ENCODE measurements at regions not wholly inside any gene's neighbourhood (a gene's known extent, or its start where the extent isn't known, plus 50 kb on each side); places are given as distances from the start of the nearest gene placed in this dataset.

DNA sequence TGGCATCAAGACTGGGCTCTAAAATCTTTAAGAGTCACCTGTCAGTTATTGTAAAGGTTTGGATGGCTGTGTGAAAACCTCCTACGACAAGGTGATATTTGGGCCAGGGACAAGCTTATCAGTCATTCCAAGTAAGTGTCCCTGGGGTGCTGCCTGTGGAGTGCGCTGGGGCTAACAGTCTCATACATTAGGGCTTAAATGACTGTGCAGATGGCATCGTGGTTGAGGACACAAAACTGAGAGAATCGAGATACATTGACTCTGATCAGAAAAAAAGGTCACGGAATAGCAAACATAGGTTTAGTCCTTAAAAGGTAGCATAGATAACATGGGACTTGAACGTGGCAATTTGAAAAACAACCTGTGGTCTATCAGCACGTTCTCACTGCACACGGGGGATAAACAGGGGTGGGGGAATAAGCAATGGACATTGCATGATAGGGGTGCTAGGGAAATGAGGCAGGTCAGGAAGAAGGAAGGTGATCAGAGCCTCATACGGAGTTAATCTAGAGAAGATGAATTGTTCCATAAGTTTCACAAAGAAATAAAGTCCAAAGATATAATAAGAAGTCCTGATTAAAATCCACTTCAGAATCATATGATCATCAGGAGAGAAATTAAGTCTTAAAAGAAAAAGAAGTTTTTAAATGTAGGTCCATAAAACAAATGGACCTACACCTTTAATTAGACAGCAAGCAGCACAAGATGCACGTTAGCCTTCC lies 100.3 kb downstream of the DAD1 start:
- no peak for DNase-seq
- Histone ChIP-seq H3K36me3 (replicated peaks in 1 of 2) (no peaks in the 10 kb centered on the region), H3K4me1 (replicated peaks in 1 of 2) (peaks cover 0 to 11% of the 10 kb centered on the region in 2 donors), H3K9me3 (replicated peaks in 1 of 3) (no peaks in the 10 kb centered on the region), H3K27ac (no peak overlapping the region), H3K27me3 (no peaks in the 10 kb centered on the region), H3K4me3 (no peak overlapping the region)
- intact Hi-C loops (cut with DNase I), result no loop called here
- TF ChIP-seq POLR2A (IDR thresholded peaks at IDR 0.05), result no peak
- TF ChIP-seq, protein P1, sequence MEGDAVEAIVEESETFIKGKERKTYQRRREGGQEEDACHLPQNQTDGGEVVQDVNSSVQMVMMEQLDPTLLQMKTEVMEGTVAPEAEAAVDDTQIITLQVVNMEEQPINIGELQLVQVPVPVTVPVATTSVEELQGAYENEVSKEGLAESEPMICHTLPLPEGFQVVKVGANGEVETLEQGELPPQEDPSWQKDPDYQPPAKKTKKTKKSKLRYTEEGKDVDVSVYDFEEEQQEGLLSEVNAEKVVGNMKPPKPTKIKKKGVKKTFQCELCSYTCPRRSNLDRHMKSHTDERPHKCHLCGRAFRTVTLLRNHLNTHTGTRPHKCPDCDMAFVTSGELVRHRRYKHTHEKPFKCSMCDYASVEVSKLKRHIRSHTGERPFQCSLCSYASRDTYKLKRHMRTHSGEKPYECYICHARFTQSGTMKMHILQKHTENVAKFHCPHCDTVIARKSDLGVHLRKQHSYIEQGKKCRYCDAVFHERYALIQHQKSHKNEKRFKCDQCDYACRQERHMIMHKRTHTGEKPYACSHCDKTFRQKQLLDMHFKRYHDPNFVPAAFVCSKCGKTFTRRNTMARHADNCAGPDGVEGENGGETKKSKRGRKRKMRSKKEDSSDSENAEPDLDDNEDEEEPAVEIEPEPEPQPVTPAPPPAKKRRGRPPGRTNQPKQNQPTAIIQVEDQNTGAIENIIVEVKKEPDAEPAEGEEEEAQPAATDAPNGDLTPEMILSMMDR (IDR thresholded peaks at IDR 0.05), result no peak
- whole genome bisulfite sequencing, 4 donors, result 73 to 81% (median 78%) methylated on average over 10 of the region's 10 CpGs

DNA sequence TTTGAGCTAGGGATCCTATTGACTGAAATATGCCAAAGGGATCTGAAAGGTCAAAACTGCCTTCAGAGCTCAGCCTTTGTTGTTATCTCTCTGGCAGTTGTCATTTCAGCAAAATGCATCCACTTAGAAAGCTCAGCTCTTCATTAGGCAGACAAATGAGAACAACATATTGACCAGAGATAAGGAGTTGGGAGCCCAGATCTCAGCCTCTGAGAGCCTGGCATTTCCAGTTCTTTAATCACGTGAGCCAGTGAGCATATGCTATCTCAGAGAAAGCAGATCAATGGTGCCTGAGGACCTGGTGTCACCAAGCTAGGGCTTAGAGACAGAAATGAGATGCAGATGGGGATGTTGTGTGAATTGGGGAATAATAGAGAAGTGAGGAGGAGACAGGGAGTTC lies 101.1 kb downstream of the DAD1 start:
- TF ChIP-seq POLR2A (IDR thresholded peaks at IDR 0.05), result no peak
- TF ChIP-seq, protein P1 (IDR thresholded peaks at IDR 0.05), result no peak
- Histone ChIP-seq H3K4me3 (no peak overlapping the region), H3K4me1 (replicated peaks in 1 of 2) (peaks cover 0 to 11% of the 10 kb centered on the region in 2 donors), H3K9me3 (replicated peaks in 1 of 3) (no peaks in the 10 kb centered on the region), H3K36me3 (replicated peaks in 1 of 2) (no peaks in the 10 kb centered on the region), H3K27ac (no peak overlapping the region), H3K27me3 (no peaks in the 10 kb centered on the region)
- DNase-seq, result no peak
- WGBS, 4 donors, result 40 to 64% (median 63%) methylated on average over 1 of the region's 1 CpG
- intact Hi-C loops (cut with DNase I), result no loop called here

DNA sequence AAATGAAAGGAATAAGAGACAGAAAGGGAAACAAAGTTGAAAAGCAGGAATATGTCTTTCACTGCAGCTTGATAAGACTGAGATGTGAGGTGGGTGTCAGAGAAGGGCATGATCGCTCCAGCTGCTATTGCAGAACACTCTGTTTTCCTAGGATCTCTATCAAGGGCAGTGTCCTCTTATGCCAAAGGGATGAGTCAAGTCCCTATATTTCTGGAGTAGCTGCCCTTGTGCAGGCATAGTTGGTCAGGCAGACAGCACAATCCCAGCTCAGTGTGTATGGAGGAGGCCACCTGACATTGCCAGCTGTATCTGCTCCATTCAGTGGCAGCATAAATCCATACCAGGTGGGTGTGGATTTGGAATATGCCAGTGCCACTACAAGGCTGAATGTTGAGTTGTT lies 101.6 kb downstream of the DAD1 start:
- TF ChIP-seq, protein P1 (IDR thresholded peaks at IDR 0.05), result no peak
- TF ChIP-seq POLR2A (IDR thresholded peaks at IDR 0.05), result no peak

DNA sequence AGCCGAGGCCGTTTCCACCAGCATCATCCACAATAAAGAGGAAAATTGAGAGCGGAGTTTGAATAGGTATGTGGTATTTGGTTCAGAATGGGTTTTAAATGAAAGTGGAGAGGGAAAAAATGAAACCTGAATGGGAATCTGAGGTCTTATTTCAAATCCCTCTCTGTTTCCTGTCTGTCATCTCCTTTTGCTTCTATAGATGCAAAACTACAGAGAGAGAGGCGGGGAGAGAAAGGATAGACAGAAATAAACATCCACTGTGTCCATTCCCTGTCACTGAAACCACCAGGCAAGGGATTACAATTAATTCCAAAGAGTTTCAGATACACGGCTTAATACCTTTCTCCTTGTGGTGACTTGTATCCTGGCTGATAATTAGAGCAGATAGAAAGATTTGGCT lies 102.3 kb downstream of the DAD1 start:
- intact Hi-C loops (cut with DNase I), result no loop called here
- 93 to 94% (median 94%) methylated on average over 5 of the region's 5 CpGs for WGBS, 4 donors
- Histone ChIP-seq H3K9me3 (replicated peaks in 1 of 3) (no peaks in the 10 kb centered on the region), H3K27me3 (no peaks in the 10 kb centered on the region), H3K4me3 (no peak overlapping the region), H3K36me3 (replicated peaks in 1 of 2) (no peaks in the 10 kb centered on the region), H3K4me1 (replicated peaks in 1 of 2) (peaks cover 0 to 11% of the 10 kb centered on the region in 2 donors), H3K27ac (no peak overlapping the region)
- no peak for DNase-seq
- no peak for TF ChIP-seq POLR2A (IDR thresholded peaks at IDR 0.05)
- TF ChIP-seq, protein P1 (IDR thresholded peaks at IDR 0.05), result no peak

More for the DNA sequence above, 101.6 kb downstream of the DAD1 start:
- Histone ChIP-seq H3K4me3 (no peak overlapping the region), H3K27ac (no peak overlapping the region), H3K4me1 (replicated peaks in 1 of 2) (peaks cover 0 to 11% of the 10 kb centered on the region in 2 donors), H3K36me3 (replicated peaks in 1 of 2) (no peaks in the 10 kb centered on the region), H3K9me3 (replicated peaks in 1 of 3) (no peaks in the 10 kb centered on the region), H3K27me3 (no peaks in the 10 kb centered on the region)
- 30 to 63% (median 33%) methylated on average over 1 of the region's 1 CpG for WGBS, 4 donors
- DNase-seq, result peak in 3 of 7 donors; percentile 10 to 22 (median 18)
- intact Hi-C loops (cut with DNase I), result no loop called here

Data from adrenal gland (tissue), 9 donors.